NCI-H1048 (cell line): ENCODE measurements at regions not wholly inside any gene's neighbourhood (a gene's known extent, or its start where the extent isn't known, plus 50 kb on each side); places are given as distances from the start of the nearest gene placed in this dataset.
"Not testable (repeated sequence)": the region's sequence is repeated elsewhere in the genome, so short reads cannot be mapped to it uniquely, and the experiment has no call there.

ENCODE experiments used
- DNase-seq: peaks from one replicate; lab custom pipeline; 2025; lab: John Stamatoyannopoulos, UW

- no peak for DNase-seq
Measured at GRCh38 chr10:63783882-63784281, 262.7 kb downstream of the REEP3 start.

- no peak for DNase-seq
Measured at GRCh38 chr10:63788152-63788821, 267.1 kb downstream of the REEP3 start.

- no peak for DNase-seq
Measured at GRCh38 chr10:63795094-63795860, 274.1 kb downstream of the REEP3 start.

- no peak for DNase-seq
Measured at GRCh38 chr10:63798599-63799498, 277.6 kb downstream of the REEP3 start.

GRCh38 chr10:63799521-63800300 is 278.5 kb downstream of the REEP3 start:
- DNase-seq: no peak

- DNase-seq: no peak
Measured at GRCh38 chr10:63801166-63801565, 280.0 kb downstream of the REEP3 start.

- no peak for DNase-seq
Measured at GRCh38 chr10:63806330-63806729, 285.1 kb downstream of the REEP3 start.

- no peak for DNase-seq
Measured at GRCh38 chr10:63812501-63812900, 291.3 kb downstream of the REEP3 start.

- peak; percentile 12 for DNase-seq
Measured at GRCh38 chr10:63819753-63820329, 298.6 kb downstream of the REEP3 start.

GRCh38 chr10:63822496-63822895 is 301.3 kb downstream of the REEP3 start:
- no peak for DNase-seq

GRCh38 chr10:63825111-63825510 is 303.9 kb downstream of the REEP3 start:
- DNase-seq: no peak

GRCh38 chr10:63825766-63826165 is 304.6 kb downstream of the REEP3 start:
- DNase-seq: no peak

- DNase-seq: not testable (repeated sequence)
Measured at GRCh38 chr10:63827018-63827417, 305.8 kb downstream of the REEP3 start.

- no peak for DNase-seq
Measured at GRCh38 chr10:63829020-63829419, 307.8 kb downstream of the REEP3 start.

GRCh38 chr10:63829573-63830149 is 308.5 kb downstream of the REEP3 start:
- no peak for DNase-seq

GRCh38 chr10:63832686-63833085 is 311.5 kb downstream of the REEP3 start:
- DNase-seq: no peak

- DNase-seq: no peak
Measured at GRCh38 chr10:63833411-63834060, 312.3 kb downstream of the REEP3 start.

- DNase-seq: no peak
Measured at GRCh38 chr10:63836666-63837442, 315.7 kb downstream of the REEP3 start.

- no peak for DNase-seq
Measured at GRCh38 chr10:63841761-63842160, 320.6 kb downstream of the REEP3 start.

GRCh38 chr10:63843107-63843506 is 321.9 kb downstream of the REEP3 start:
- no peak for DNase-seq
